Esophagus squamous epithelium (tissue), 4 donors: ENCODE measurements at regions not wholly inside any gene's neighbourhood (a gene's known extent, or its start where the extent isn't known, plus 50 kb on each side); places are given as distances from the start of the nearest gene placed in this dataset.

Source experiments
- POLR2A ChIP-seq, 4 donors: fragments of 450-650 bp; IDR thresholded peaks; one replicate each; pipeline ENCODE4 v1.6.1; 2017; ENCODE audit warnings: antibody characterized with exemption in 4 of 4, mild to moderate bottlenecking in 4 of 4, moderate library complexity in 3 of 4
- TF ChIP-seq, protein P1 (sequence below), 6 experiments: fragments of 450-650 bp in 4 of 6; fragments of 200-600 bp in 2 of 6; sonication (generic) in 2 of 6; IDR thresholded peaks; one replicate each; pipeline ENCODE4 v1.5.1; 2016 to 2019; ENCODE audit warnings: antibody characterized with exemption in 6 of 6, mild to moderate bottlenecking in 4 of 6, moderate library complexity in 4 of 6

DNA sequence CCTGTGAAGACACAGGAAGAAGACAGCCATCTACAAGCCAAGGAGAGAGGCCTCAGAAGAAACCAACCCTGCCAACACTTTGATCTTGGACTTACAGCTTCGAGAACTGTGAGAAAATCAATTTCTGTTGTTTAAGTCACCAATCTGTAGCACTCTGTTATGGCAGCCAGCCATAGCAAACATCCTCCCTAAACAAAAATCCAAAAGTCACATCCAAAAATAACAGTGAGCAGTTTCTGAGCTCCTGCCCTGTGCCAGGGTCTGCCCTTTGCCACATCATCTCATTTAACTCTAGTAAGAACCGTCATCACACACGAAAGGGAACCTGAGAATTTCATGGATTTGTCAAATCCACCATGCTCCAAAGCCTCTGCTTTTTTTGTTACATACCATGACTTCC lies 118.8 kb downstream of the TRIM36 start:
- TF ChIP-seq, protein P1, sequence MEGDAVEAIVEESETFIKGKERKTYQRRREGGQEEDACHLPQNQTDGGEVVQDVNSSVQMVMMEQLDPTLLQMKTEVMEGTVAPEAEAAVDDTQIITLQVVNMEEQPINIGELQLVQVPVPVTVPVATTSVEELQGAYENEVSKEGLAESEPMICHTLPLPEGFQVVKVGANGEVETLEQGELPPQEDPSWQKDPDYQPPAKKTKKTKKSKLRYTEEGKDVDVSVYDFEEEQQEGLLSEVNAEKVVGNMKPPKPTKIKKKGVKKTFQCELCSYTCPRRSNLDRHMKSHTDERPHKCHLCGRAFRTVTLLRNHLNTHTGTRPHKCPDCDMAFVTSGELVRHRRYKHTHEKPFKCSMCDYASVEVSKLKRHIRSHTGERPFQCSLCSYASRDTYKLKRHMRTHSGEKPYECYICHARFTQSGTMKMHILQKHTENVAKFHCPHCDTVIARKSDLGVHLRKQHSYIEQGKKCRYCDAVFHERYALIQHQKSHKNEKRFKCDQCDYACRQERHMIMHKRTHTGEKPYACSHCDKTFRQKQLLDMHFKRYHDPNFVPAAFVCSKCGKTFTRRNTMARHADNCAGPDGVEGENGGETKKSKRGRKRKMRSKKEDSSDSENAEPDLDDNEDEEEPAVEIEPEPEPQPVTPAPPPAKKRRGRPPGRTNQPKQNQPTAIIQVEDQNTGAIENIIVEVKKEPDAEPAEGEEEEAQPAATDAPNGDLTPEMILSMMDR (IDR thresholded peaks at IDR 0.05): no peak
- TF ChIP-seq POLR2A (IDR thresholded peaks at IDR 0.05): no peak
